ENCODE measurements at regions not wholly inside any gene's neighbourhood (a gene's known extent, or its start where the extent isn't known, plus 50 kb on each side); places are given as distances from the start of the nearest gene placed in this dataset.
A peak's percentile ranks its signal among the peaks of the same experiment; 100 is the strongest.

DNA sequence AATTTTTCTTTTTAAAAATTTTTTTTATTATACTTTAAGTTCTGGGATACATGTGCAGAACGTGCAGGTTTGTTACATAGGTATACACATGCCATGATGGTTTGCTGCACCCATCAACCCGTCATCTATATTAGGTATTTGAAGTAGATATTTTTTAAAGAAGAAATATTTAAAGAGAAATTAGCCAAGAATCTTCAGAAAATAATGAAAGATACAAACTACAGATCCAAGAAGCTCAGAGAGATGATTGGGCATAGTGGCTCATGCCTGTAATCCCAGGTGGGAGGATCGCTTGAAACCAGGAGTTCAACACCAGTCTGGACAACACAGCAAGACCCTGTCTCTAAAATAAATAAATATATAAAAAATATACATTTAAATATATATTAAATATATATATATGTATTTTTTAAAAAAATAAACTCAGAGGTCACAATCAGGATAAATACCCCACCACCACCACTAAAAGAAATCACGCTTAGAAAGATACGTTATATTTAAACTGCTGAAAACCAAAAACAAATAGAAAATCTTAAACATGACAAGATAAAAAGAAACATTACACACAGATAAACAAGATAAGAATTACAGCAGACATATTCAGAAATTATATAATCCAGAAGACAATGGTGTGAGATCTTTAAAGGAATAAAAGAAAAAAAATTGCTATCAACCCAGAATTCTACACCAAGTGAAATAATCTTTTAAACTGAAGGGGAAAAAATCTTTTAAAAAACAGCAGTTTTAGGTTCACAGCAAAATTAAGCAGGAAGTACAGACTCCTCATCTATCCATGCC is 57.5 kb downstream of the CSF2 start:
- DNase-seq (ENCODE audit: low spot score) = no peak

GRCh38 chr5:132132138-132132537 is 58.5 kb downstream of the CSF2 start:
- no peak for DNase-seq (ENCODE audit: low spot score)

GRCh38 chr5:132134384-132134783 is 60.8 kb downstream of the CSF2 start:
- no peak for DNase-seq (ENCODE audit: low spot score)

- DNase-seq (ENCODE audit: low spot score) = peak; percentile 1
Observed at GRCh38 chr5:132136906-132137305, 63.3 kb downstream of the CSF2 start.

GRCh38 chr5:132138260-132138659 is 64.7 kb downstream of the CSF2 start:
- no peak for DNase-seq (ENCODE audit: low spot score)
